HG03460 (cell line): ENCODE measurements at regions not wholly inside any gene's neighbourhood (a gene's known extent, or its start where the extent isn't known, plus 50 kb on each side); places are given as distances from the start of the nearest gene placed in this dataset.

Source experiments
- ATAC-seq: cut with Tn5 transposase; IDR thresholded peaks from one replicate; pipeline ENCODE4 v1.9.1; 2021; ENCODE audit not compliant: unreplicated experiment

GRCh38 chr20:17012546-17013226, 214.2 kb upstream of the PCSK2 start:
- ATAC-seq = no peak

- no peak for ATAC-seq
These were observed 212.6 kb upstream of the PCSK2 start for GRCh38 chr20:17014217-17014616.

- no peak for ATAC-seq
These were observed 212.0 kb upstream of the PCSK2 start for GRCh38 chr20:17014756-17015366.

GRCh38 chr20:17017232-17017631, 209.6 kb upstream of the PCSK2 start:
- ATAC-seq = no peak

- no peak for ATAC-seq
These were observed 205.4 kb upstream of the PCSK2 start for GRCh38 chr20:17021481-17021880.

GRCh38 chr20:17023036-17023435, 203.8 kb upstream of the PCSK2 start:
- ATAC-seq = no peak

GRCh38 chr20:17023806-17024205, 203.0 kb upstream of the PCSK2 start:
- ATAC-seq = no peak

GRCh38 chr20:17024513-17025119, 202.2 kb upstream of the PCSK2 start:
- ATAC-seq = no peak

- ATAC-seq = no peak
These were observed 200.5 kb upstream of the PCSK2 start for GRCh38 chr20:17026346-17026745.

GRCh38 chr20:17029698-17030097, 197.1 kb upstream of the PCSK2 start:
- ATAC-seq = no peak

GRCh38 chr20:17036541-17036940, 190.3 kb upstream of the PCSK2 start:
- no peak for ATAC-seq

- no peak for ATAC-seq
These were observed 184.7 kb upstream of the PCSK2 start for GRCh38 chr20:17042122-17042521.

- no peak for ATAC-seq
These were observed 183.5 kb upstream of the PCSK2 start for GRCh38 chr20:17043323-17043722.

GRCh38 chr20:17044891-17045290, 181.9 kb upstream of the PCSK2 start:
- ATAC-seq = no peak

- no peak for ATAC-seq
These were observed 167.4 kb upstream of the PCSK2 start for GRCh38 chr20:17059465-17059864.

- ATAC-seq = no peak
These were observed 165.1 kb upstream of the PCSK2 start for GRCh38 chr20:17061715-17062114.

GRCh38 chr20:17062712-17063111, 164.1 kb upstream of the PCSK2 start:
- ATAC-seq = no peak

- no peak for ATAC-seq
These were observed 159.9 kb upstream of the PCSK2 start for GRCh38 chr20:17066902-17067301.

GRCh38 chr20:17068084-17068711, 158.6 kb upstream of the PCSK2 start:
- no peak for ATAC-seq

- ATAC-seq = no peak
These were observed 149.8 kb upstream of the PCSK2 start for GRCh38 chr20:17077030-17077429.

- ATAC-seq = no peak
These were observed 143.1 kb upstream of the PCSK2 start for GRCh38 chr20:17083738-17084137.

- ATAC-seq = no peak
These were observed 141.9 kb upstream of the PCSK2 start for GRCh38 chr20:17084909-17085308.
